ENCODE measurements at regions not wholly inside any gene's neighbourhood (a gene's known extent, or its start where the extent isn't known, plus 50 kb on each side); places are given as distances from the start of the nearest gene placed in this dataset.

DNA sequence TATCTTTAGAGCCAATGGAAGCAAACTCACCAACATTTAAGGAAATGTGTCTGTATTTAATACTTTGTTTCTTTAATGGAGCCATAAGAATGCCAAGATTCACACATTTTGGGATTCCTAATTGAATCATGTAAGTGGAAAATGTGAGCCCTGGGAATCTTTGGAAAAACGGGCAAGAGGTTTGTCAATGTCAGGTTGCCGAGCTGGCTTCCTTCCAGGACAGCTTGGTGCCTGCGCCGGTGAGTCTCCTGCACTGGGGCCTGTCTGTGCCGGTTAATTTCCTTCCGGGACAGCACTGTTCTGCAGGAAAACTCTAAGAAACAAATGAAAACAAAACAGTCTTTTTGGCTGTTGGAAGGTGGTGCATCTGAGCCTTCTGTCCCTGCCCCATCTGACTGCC lies 210.6 kb downstream of the HAPSTR1 start:
- TF ChIP-seq EZH2 (IDR thresholded peaks at IDR 0.05; ENCODE audit: insufficient read depth, low read length), result no peak
- TF ChIP-seq, protein P1, sequence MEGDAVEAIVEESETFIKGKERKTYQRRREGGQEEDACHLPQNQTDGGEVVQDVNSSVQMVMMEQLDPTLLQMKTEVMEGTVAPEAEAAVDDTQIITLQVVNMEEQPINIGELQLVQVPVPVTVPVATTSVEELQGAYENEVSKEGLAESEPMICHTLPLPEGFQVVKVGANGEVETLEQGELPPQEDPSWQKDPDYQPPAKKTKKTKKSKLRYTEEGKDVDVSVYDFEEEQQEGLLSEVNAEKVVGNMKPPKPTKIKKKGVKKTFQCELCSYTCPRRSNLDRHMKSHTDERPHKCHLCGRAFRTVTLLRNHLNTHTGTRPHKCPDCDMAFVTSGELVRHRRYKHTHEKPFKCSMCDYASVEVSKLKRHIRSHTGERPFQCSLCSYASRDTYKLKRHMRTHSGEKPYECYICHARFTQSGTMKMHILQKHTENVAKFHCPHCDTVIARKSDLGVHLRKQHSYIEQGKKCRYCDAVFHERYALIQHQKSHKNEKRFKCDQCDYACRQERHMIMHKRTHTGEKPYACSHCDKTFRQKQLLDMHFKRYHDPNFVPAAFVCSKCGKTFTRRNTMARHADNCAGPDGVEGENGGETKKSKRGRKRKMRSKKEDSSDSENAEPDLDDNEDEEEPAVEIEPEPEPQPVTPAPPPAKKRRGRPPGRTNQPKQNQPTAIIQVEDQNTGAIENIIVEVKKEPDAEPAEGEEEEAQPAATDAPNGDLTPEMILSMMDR (IDR thresholded peaks at IDR 0.05; ENCODE audit: insufficient read depth, low read depth, low read length), result no peak
- no peaks in the 10 kb centered on the region for H3K4me1 Mint-ChIP-seq (ENCODE audit: low read depth, unreplicated experiment)
- no peaks in the 10 kb centered on the region for H4K20me1 ChIP-seq (ENCODE audit: insufficient read depth, low read length)
- no peak overlapping the region for H3K9ac ChIP-seq (ENCODE audit: low read length)
- no peak overlapping the region for H3K27ac Mint-ChIP-seq (ENCODE audit: unreplicated experiment)
- no peaks in the 10 kb centered on the region for H3K36me3 ChIP-seq (ENCODE audit: insufficient read depth, low read length)
- H3K36me3 Mint-ChIP-seq (ENCODE audit: low read depth, unreplicated experiment), result peaks cover 3% of the 10 kb centered on the region
- peaks cover 5% of the 10 kb centered on the region for H3K9me3 Mint-ChIP-seq (ENCODE audit: unreplicated experiment)
- H3K27me3 Mint-ChIP-seq (ENCODE audit: low read depth, unreplicated experiment), result peaks cover 28% of the 10 kb centered on the region
- H3K79me2 ChIP-seq (ENCODE audit: insufficient read depth, low read length), result no peaks in the 10 kb centered on the region
- H3K4me1 ChIP-seq (ENCODE audit: insufficient read depth, low read length), result no peaks in the 10 kb centered on the region
- no peak overlapping the region for H3K27ac ChIP-seq (ENCODE audit: low read depth, low read length)
- no peak for FAIRE-seq
- H3K4me3 Mint-ChIP-seq (ENCODE audit: unreplicated experiment), result no peak overlapping the region
- no peak overlapping the region for H3K4me2 ChIP-seq (ENCODE audit: low read length)
- no peaks in the 10 kb centered on the region for H3K27me3 ChIP-seq (ENCODE audit: insufficient read depth, low read length)
- H2AFZ ChIP-seq (ENCODE audit: low read depth, low read length), result no peak overlapping the region
- H3K9me3 ChIP-seq (ENCODE audit: insufficient read depth, low read depth, low read length), result no peaks in the 10 kb centered on the region
- no peak overlapping the region for H3K4me3 ChIP-seq (ENCODE audit: insufficient read depth, low read depth, low read length)
- no peak for DNase-seq (ENCODE audit: low read depth)

DNA sequence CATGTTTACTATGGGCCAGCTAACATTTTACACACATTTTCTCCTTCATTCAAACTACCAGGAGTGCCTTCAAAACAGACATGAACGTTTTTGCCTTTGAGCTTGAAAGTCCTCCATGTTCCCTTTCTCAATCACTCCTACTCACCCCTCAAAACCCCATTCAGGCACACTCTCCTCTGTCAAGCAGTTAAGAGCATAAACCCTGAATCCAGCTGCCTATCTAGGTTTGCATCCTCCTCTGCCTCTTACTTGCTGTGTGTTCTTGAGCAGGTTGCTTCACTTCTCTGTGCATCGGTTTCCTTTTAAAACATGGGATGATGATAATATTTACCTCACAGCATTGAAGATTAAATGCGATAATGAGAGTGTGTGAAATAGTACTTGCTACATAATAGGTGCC lies 215.3 kb downstream of the HAPSTR1 start:
- H2AFZ ChIP-seq (ENCODE audit: low read depth, low read length), result no peak overlapping the region
- H3K4me2 ChIP-seq (ENCODE audit: low read length), result no peak overlapping the region
- H3K4me3 ChIP-seq (ENCODE audit: insufficient read depth, low read depth, low read length), result no peak overlapping the region
- no peaks in the 10 kb centered on the region for H3K36me3 Mint-ChIP-seq (ENCODE audit: low read depth, unreplicated experiment)
- peaks cover 3% of the 10 kb centered on the region for H3K4me1 Mint-ChIP-seq (ENCODE audit: low read depth, unreplicated experiment)
- FAIRE-seq (no peak), DNase-seq (ENCODE audit: low read depth) (no peak)
- no peaks in the 10 kb centered on the region for H3K9me3 ChIP-seq (ENCODE audit: insufficient read depth, low read depth, low read length)
- no peak overlapping the region for H3K4me3 Mint-ChIP-seq (ENCODE audit: unreplicated experiment)
- H3K79me2 ChIP-seq (ENCODE audit: insufficient read depth, low read length), result no peaks in the 10 kb centered on the region
- no peaks in the 10 kb centered on the region for H3K36me3 ChIP-seq (ENCODE audit: insufficient read depth, low read length)
- H4K20me1 ChIP-seq (ENCODE audit: insufficient read depth, low read length), result no peaks in the 10 kb centered on the region
- no peak overlapping the region for H3K9ac ChIP-seq (ENCODE audit: low read length)
- H3K4me1 ChIP-seq (ENCODE audit: insufficient read depth, low read length), result no peaks in the 10 kb centered on the region
- peaks cover 34% of the 10 kb centered on the region for H3K27me3 Mint-ChIP-seq (ENCODE audit: low read depth, unreplicated experiment)
- TF ChIP-seq EZH2 (IDR thresholded peaks at IDR 0.05; ENCODE audit: insufficient read depth, low read length), result no peak
- TF ChIP-seq, protein P1 (IDR thresholded peaks at IDR 0.05; ENCODE audit: insufficient read depth, low read depth, low read length), result no peak
- no peak overlapping the region for H3K27ac ChIP-seq (ENCODE audit: low read depth, low read length)
- no peaks in the 10 kb centered on the region for H3K27me3 ChIP-seq (ENCODE audit: insufficient read depth, low read length)
- no peak overlapping the region for H3K27ac Mint-ChIP-seq (ENCODE audit: unreplicated experiment)
- H3K9me3 Mint-ChIP-seq (ENCODE audit: unreplicated experiment), result peaks cover 3% of the 10 kb centered on the region

DNA sequence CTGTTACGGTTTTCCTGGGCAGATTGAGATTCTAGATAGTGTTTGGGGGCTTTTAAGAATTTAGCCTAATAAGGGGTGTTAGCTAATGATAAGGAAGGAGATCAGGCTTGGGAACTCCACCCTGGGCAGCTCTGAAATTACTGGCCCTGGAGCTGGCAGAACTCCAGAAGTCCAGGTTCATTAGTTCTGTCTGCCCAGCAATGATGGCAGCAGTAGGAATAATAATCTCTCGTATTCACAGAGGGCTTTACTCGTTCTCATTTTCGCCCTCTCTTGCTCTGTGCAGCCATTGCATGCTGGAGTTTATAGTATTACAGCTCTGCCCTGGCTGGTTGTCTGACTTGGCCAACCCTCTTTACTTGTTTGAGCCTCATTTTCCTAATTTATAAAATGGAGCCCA lies 216.0 kb downstream of the HAPSTR1 start:
- H3K27ac Mint-ChIP-seq (ENCODE audit: unreplicated experiment), result no peak overlapping the region
- FAIRE-seq, result no peak
- Histone ChIP-seq H3K36me3 (ENCODE audit: insufficient read depth, low read length) (no peaks in the 10 kb centered on the region), H4K20me1 (ENCODE audit: insufficient read depth, low read length) (no peaks in the 10 kb centered on the region), H3K27ac (ENCODE audit: low read depth, low read length) (no peak overlapping the region), H3K4me3 (ENCODE audit: insufficient read depth, low read depth, low read length) (no peak overlapping the region), H3K27me3 (ENCODE audit: insufficient read depth, low read length) (no peaks in the 10 kb centered on the region), H3K4me1 (ENCODE audit: insufficient read depth, low read length) (no peaks in the 10 kb centered on the region), H3K79me2 (ENCODE audit: insufficient read depth, low read length) (no peaks in the 10 kb centered on the region), H3K4me2 (ENCODE audit: low read length) (no peak overlapping the region), H3K9ac (ENCODE audit: low read length) (no peak overlapping the region), H3K9me3 (ENCODE audit: insufficient read depth, low read depth, low read length) (no peaks in the 10 kb centered on the region), H2AFZ (ENCODE audit: low read depth, low read length) (no peak overlapping the region)
- H3K4me1 Mint-ChIP-seq (ENCODE audit: low read depth, unreplicated experiment), result peaks cover 3% of the 10 kb centered on the region
- no peak for TF ChIP-seq EZH2 (IDR thresholded peaks at IDR 0.05; ENCODE audit: insufficient read depth, low read length)
- TF ChIP-seq, protein P1 (IDR thresholded peaks at IDR 0.05; ENCODE audit: insufficient read depth, low read depth, low read length), result no peak
- no peak overlapping the region for H3K4me3 Mint-ChIP-seq (ENCODE audit: unreplicated experiment)
- H3K9me3 Mint-ChIP-seq (ENCODE audit: unreplicated experiment), result peaks cover 2% of the 10 kb centered on the region
- H3K27me3 Mint-ChIP-seq (ENCODE audit: low read depth, unreplicated experiment), result peaks cover 31% of the 10 kb centered on the region
- DNase-seq (ENCODE audit: low read depth), result no peak
- H3K36me3 Mint-ChIP-seq (ENCODE audit: low read depth, unreplicated experiment), result no peaks in the 10 kb centered on the region
